Fibroblast of villous mesenchyme (primary cell): ENCODE measurements at regions not wholly inside any gene's neighbourhood (a gene's known extent, or its start where the extent isn't known, plus 50 kb on each side); places are given as distances from the start of the nearest gene placed in this dataset.

Source experiments
- DNase-seq: peaks from one replicate; pipeline ENCODE4 v3.0.0-alpha.2; 2010; ENCODE audit warnings: low read depth
- H3K4me3 ChIP-seq: 2 replicates; pipeline ENCODE4 v1.5.1; 2011; ENCODE audit warnings: low read depth, mild to moderate bottlenecking, low read length
- TF ChIP-seq, protein P1 (sequence below): IDR thresholded peaks from 2 replicates; pipeline ENCODE4 v1.5.1; 2012; ENCODE audit warnings: low read depth, mild to moderate bottlenecking, low read length; ENCODE audit not compliant: insufficient read depth

GRCh38 chr4:43732829-43733426 is 715.7 kb downstream of the KCTD8 start:
- TF ChIP-seq, protein P1, sequence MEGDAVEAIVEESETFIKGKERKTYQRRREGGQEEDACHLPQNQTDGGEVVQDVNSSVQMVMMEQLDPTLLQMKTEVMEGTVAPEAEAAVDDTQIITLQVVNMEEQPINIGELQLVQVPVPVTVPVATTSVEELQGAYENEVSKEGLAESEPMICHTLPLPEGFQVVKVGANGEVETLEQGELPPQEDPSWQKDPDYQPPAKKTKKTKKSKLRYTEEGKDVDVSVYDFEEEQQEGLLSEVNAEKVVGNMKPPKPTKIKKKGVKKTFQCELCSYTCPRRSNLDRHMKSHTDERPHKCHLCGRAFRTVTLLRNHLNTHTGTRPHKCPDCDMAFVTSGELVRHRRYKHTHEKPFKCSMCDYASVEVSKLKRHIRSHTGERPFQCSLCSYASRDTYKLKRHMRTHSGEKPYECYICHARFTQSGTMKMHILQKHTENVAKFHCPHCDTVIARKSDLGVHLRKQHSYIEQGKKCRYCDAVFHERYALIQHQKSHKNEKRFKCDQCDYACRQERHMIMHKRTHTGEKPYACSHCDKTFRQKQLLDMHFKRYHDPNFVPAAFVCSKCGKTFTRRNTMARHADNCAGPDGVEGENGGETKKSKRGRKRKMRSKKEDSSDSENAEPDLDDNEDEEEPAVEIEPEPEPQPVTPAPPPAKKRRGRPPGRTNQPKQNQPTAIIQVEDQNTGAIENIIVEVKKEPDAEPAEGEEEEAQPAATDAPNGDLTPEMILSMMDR: no peak
- no peak overlapping the region for H3K4me3 ChIP-seq
- no peak for DNase-seq

- DNase-seq: no peak
- TF ChIP-seq, protein P1: no peak
- no peak overlapping the region for H3K4me3 ChIP-seq
Measured at GRCh38 chr4:43742083-43742482, 706.5 kb downstream of the KCTD8 start.

- TF ChIP-seq, protein P1: no peak
- no peak overlapping the region for H3K4me3 ChIP-seq
- no peak for DNase-seq
Measured at GRCh38 chr4:43754566-43754965, 694.0 kb downstream of the KCTD8 start.

DNA sequence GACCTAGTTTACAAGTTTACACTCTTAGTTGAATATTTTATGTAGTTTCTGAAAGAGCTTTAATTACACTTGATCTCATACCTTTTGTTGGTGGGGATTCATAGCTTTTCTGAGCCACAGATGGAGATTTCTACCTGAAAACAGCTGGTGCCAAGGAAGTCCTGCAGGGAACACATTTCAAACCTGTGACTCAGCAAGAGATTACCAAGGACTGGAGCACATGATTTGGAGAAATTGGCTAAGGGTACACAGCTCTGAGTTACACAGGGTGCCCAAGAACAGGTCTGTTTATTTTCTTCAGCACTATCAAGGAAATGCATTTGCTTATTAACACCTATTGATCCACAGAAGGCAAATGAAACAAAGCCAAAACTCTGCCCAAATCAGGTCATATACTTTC is 691.5 kb downstream of the KCTD8 start:
- TF ChIP-seq, protein P1: no peak
- no peak for DNase-seq
- no peak overlapping the region for H3K4me3 ChIP-seq

GRCh38 chr4:43758836-43759235 is 689.8 kb downstream of the KCTD8 start:
- no peak overlapping the region for H3K4me3 ChIP-seq
- TF ChIP-seq, protein P1: no peak
- no peak for DNase-seq

GRCh38 chr4:43763029-43763610 is 685.5 kb downstream of the KCTD8 start:
- H3K4me3 ChIP-seq: no peak overlapping the region
- no peak for DNase-seq
- TF ChIP-seq, protein P1: no peak

- TF ChIP-seq, protein P1: no peak
- no peak for DNase-seq
- no peak overlapping the region for H3K4me3 ChIP-seq
Measured at GRCh38 chr4:43765514-43765913, 683.1 kb downstream of the KCTD8 start.
